ENCODE measurements at regions not wholly inside any gene's neighbourhood (a gene's known extent, or its start where the extent isn't known, plus 50 kb on each side); places are given as distances from the start of the nearest gene placed in this dataset.
"Not testable (repeated sequence)": the region's sequence is repeated elsewhere in the genome, so short reads cannot be mapped to it uniquely, and the experiment has no call there.

DNA sequence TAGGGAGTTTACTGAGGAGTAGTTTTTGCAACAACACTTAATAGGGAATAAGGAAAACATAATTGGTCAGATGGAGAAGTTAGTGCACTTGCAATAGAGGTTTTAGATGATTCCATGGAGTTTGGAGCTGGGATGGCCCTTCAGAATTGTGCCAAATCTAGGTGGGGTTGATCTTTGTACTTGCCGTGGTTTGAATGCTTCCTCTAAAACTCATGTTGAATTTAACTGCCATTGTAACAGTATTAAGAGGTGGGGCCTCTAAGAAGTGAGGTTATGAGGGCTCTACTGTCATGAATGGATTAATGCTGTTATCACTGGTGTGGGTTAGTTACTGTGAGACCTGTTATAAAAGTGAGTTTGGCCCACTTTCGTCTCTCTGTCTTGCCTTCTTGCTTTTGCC is 94.4 kb upstream of the BOD1L1 start:
- no peaks in the 10 kb centered on the region for H3K27me3 Mint-ChIP-seq
- no peaks in the 10 kb centered on the region for H3K4me1 Mint-ChIP-seq
- Histone ChIP-seq H3K36me3 (ENCODE audit: control insufficient read depth, insufficient read depth, low read length) (no peaks in the 10 kb centered on the region), H3K4me3 (ENCODE audit: low read depth, low read length) (no peak overlapping the region), H3K27me3 (ENCODE audit: control insufficient read depth, insufficient read depth, low read length) (no peaks in the 10 kb centered on the region), H3K4me1 (ENCODE audit: control insufficient read depth, insufficient read depth, low read length, poor library complexity, severe bottlenecking) (no peaks in the 10 kb centered on the region), H3K9me3 (ENCODE audit: control insufficient read depth in 2 of 2, low read length in 2 of 2) (no peaks in the 10 kb centered on the region), H3K27ac (ENCODE audit: insufficient read depth, low read length, poor library complexity, severe bottlenecking) (no peak overlapping the region)
- no peaks in the 10 kb centered on the region for H3K36me3 Mint-ChIP-seq
- no peak overlapping the region for H3K4me3 Mint-ChIP-seq
- peaks cover 0 to 5% (median 0%) of the 10 kb centered on the region in 7 donors for H3K9me3 Mint-ChIP-seq
- DNase-seq (no peak), ATAC-seq (ENCODE audit: low read depth in 2 of 2) (no peak)
- H3K27ac Mint-ChIP-seq = no peak overlapping the region

DNA sequence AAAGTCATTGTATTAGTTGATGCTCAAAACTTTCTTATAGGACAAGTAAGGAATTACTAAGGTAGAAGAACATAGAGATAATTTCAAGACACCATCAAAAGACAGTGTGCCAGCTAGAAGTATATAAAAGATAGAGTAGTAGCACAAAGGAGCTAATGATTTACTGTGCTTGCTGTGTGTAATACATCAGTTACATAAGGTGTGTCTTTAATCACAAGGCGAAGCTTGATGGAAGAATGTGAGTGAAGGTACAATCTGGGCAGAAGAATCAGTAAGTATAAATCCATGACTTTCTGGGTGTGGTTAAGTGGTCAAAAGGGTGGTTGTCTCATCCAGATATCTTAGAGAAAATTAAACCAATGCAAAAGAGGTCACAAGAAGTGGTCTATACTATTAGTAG is 95.1 kb upstream of the BOD1L1 start:
- H3K9me3 ChIP-seq (ENCODE audit: control insufficient read depth in 2 of 2, low read length in 2 of 2) = no peaks in the 10 kb centered on the region
- H3K36me3 Mint-ChIP-seq = no peaks in the 10 kb centered on the region
- H3K27me3 ChIP-seq (ENCODE audit: control insufficient read depth, insufficient read depth, low read length) = no peaks in the 10 kb centered on the region

GRCh38 chr4:13728761-13729160 is 101.2 kb upstream of the BOD1L1 start:
- H3K9me3 Mint-ChIP-seq = peaks cover 0 to 2% (median 0%) of the 10 kb centered on the region in 7 donors
- peaks cover 3% of the 10 kb centered on the region for H3K36me3 Mint-ChIP-seq
- H3K27me3 ChIP-seq (ENCODE audit: control insufficient read depth, insufficient read depth, low read length) = no peaks in the 10 kb centered on the region
- no peaks in the 10 kb centered on the region for H3K9me3 ChIP-seq (ENCODE audit: control insufficient read depth in 2 of 2, low read length in 2 of 2)
- no peak overlapping the region for H3K27ac Mint-ChIP-seq
- no peaks in the 10 kb centered on the region for H3K36me3 ChIP-seq (ENCODE audit: control insufficient read depth, insufficient read depth, low read length)
- ATAC-seq (ENCODE audit: low read depth in 2 of 2) = no peak
- no peak overlapping the region for H3K27ac ChIP-seq (ENCODE audit: insufficient read depth, low read length, poor library complexity, severe bottlenecking)
- no peaks in the 10 kb centered on the region for H3K4me1 Mint-ChIP-seq
- H3K4me1 ChIP-seq (ENCODE audit: control insufficient read depth, insufficient read depth, low read length, poor library complexity, severe bottlenecking) = no peaks in the 10 kb centered on the region
- H3K27me3 Mint-ChIP-seq = peaks cover 4% of the 10 kb centered on the region
- DNase-seq = no peak
- H3K4me3 Mint-ChIP-seq = no peak overlapping the region
- H3K4me3 ChIP-seq (ENCODE audit: low read depth, low read length) = no peak overlapping the region

More for the DNA sequence above, 95.1 kb upstream of the BOD1L1 start:
- DNase-seq (no peak), ATAC-seq (ENCODE audit: low read depth in 2 of 2) (no peak)
- no peaks in the 10 kb centered on the region for H3K36me3 ChIP-seq (ENCODE audit: control insufficient read depth, insufficient read depth, low read length)
- no peaks in the 10 kb centered on the region for H3K4me1 ChIP-seq (ENCODE audit: control insufficient read depth, insufficient read depth, low read length, poor library complexity, severe bottlenecking)
- H3K4me3 Mint-ChIP-seq = no peak overlapping the region
- no peak overlapping the region for H3K27ac ChIP-seq (ENCODE audit: insufficient read depth, low read length, poor library complexity, severe bottlenecking)
- H3K4me1 Mint-ChIP-seq = no peaks in the 10 kb centered on the region
- no peak overlapping the region for H3K27ac Mint-ChIP-seq
- peaks cover 0 to 2% (median 0%) of the 10 kb centered on the region in 7 donors for H3K9me3 Mint-ChIP-seq
- no peaks in the 10 kb centered on the region for H3K27me3 Mint-ChIP-seq
- no peak overlapping the region for H3K4me3 ChIP-seq (ENCODE audit: low read depth, low read length)

DNA sequence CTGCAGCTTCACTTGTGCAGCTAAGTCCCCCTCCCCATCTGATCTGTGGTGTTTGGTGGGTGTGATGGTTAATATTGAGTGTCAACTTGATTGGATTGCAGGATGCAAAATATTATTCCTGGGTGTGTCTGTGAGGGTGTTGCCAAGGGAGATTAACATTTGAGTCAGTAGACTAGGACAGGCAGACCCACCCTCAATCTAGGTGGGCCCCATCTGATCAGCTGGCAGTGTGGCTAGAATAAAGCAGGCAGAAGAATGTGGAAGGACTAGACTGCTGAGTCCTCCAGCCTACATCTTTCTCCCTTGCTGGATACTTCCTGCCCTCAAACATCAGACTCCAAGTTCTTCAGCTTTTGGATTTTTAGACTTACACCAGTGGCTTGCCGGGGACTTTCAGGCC is 103.5 kb upstream of the BOD1L1 start:
- peaks cover 3% of the 10 kb centered on the region for H3K36me3 Mint-ChIP-seq
- H3K27me3 Mint-ChIP-seq = peaks cover 4% of the 10 kb centered on the region
- H3K4me3 Mint-ChIP-seq = no peak overlapping the region
- H3K27ac Mint-ChIP-seq = peak overlapping the region in 1 of 3 donors; percentile 62
- Histone ChIP-seq H3K4me1 (ENCODE audit: control insufficient read depth, insufficient read depth, low read length, poor library complexity, severe bottlenecking) (no peaks in the 10 kb centered on the region), H3K9me3 (ENCODE audit: control insufficient read depth in 2 of 2, low read length in 2 of 2) (no peaks in the 10 kb centered on the region), H3K36me3 (ENCODE audit: control insufficient read depth, insufficient read depth, low read length) (no peaks in the 10 kb centered on the region), H3K4me3 (ENCODE audit: low read depth, low read length) (no peak overlapping the region), H3K27me3 (ENCODE audit: control insufficient read depth, insufficient read depth, low read length) (no peaks in the 10 kb centered on the region), H3K27ac (ENCODE audit: insufficient read depth, low read length, poor library complexity, severe bottlenecking) (no peak overlapping the region)
- no peaks in the 10 kb centered on the region for H3K4me1 Mint-ChIP-seq
- peaks cover 0 to 2% (median 0%) of the 10 kb centered on the region in 7 donors for H3K9me3 Mint-ChIP-seq
- ATAC-seq (ENCODE audit: low read depth in 2 of 2) = no peak
- DNase-seq = no peak

DNA sequence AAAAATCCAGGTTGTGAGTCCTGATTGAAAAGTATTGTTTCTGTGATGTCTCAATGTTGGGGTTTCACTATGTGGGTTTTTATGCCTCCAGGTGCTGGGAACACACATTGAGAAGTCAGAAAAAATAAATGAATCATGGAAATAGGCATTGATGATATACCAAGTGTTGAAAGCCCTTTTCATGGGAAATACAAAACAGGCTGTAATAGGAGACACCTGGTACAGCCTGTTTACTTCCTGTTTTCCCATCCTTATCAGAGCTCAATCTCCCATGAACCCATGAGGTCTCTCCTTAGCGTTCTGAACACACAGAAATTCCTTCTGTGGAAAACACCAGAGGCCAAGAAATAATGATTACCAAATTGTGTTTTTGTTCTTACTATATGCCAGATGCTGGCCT is 106.3 kb upstream of the BOD1L1 start:
- Histone ChIP-seq H3K27me3 (ENCODE audit: control insufficient read depth, insufficient read depth, low read length) (no peaks in the 10 kb centered on the region), H3K27ac (ENCODE audit: insufficient read depth, low read length, poor library complexity, severe bottlenecking) (no peak overlapping the region), H3K4me3 (ENCODE audit: low read depth, low read length) (no peak overlapping the region), H3K36me3 (ENCODE audit: control insufficient read depth, insufficient read depth, low read length) (no peaks in the 10 kb centered on the region), H3K9me3 (ENCODE audit: control insufficient read depth in 2 of 2, low read length in 2 of 2) (no peaks in the 10 kb centered on the region), H3K4me1 (ENCODE audit: control insufficient read depth, insufficient read depth, low read length, poor library complexity, severe bottlenecking) (no peaks in the 10 kb centered on the region)
- Mint-ChIP-seq H3K4me1 (no peaks in the 10 kb centered on the region), H3K9me3 (peaks cover 0 to 2% (median 0%) of the 10 kb centered on the region in 7 donors), H3K27ac (no peak overlapping the region), H3K27me3 (peaks cover 4% of the 10 kb centered on the region), H3K4me3 (no peak overlapping the region), H3K36me3 (peaks cover 3% of the 10 kb centered on the region)
- ATAC-seq (ENCODE audit: low read depth in 2 of 2) = no peak
- DNase-seq = no peak

DNA sequence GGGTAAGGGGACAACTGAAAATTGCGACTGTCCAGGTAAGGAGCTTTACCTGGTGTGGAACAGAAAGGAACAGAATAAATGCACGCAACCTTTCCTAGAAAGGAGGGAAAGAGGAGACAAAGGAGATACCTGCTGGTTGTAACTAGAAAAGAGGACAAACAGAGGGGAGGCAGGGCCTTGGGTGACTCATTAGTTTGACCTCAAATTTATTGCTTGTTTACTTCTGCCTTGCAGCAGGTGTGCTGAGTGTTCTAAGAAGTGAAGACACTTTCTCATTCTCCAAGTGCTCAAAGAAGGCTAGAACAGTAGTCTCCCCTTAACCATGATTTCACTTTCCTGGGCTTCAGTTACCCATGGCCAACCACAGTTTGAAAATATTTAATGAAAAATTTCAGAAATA is 123.1 kb upstream of the BOD1L1 start:
- Mint-ChIP-seq H3K9me3 (peaks cover 0 to 8% (median 1%) of the 10 kb centered on the region in 7 donors), H3K27me3 (no peaks in the 10 kb centered on the region), H3K4me3 (no peak overlapping the region), H3K36me3 (no peaks in the 10 kb centered on the region), H3K27ac (no peak overlapping the region), H3K4me1 (no peaks in the 10 kb centered on the region)
- Histone ChIP-seq H3K27ac (ENCODE audit: insufficient read depth, low read length, poor library complexity, severe bottlenecking) (no peak overlapping the region), H3K36me3 (ENCODE audit: control insufficient read depth, insufficient read depth, low read length) (no peaks in the 10 kb centered on the region), H3K9me3 (ENCODE audit: control insufficient read depth in 2 of 2, low read length in 2 of 2) (no peaks in the 10 kb centered on the region), H3K27me3 (ENCODE audit: control insufficient read depth, insufficient read depth, low read length) (no peaks in the 10 kb centered on the region), H3K4me1 (ENCODE audit: control insufficient read depth, insufficient read depth, low read length, poor library complexity, severe bottlenecking) (no peaks in the 10 kb centered on the region), H3K4me3 (ENCODE audit: low read depth, low read length) (no peak overlapping the region)
- no peak for DNase-seq
- ATAC-seq (ENCODE audit: low read depth in 2 of 2) = no peak

DNA sequence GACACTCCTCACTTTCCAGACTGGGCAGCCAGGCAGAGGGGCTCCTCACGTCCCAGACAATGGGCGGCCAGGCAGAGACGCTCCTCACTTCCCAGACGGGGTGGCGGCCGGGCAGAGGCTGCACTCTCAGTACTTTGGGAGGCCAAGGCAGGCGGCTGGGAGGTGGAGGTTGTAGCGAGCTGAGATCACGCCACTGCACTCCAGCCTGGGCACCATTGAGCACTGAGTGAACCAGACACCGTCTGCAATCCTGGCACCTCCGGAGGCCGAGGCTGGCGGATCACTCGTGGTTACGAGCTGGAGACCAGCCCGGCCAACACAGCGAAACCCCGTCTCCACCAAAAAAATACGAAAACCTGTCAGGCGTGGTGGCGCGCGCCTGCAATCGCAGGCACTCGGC is 134.1 kb upstream of the BOD1L1 start:
- H3K36me3 ChIP-seq (ENCODE audit: control insufficient read depth, insufficient read depth, low read length); H3K4me3 Mint-ChIP-seq; H3K27ac Mint-ChIP-seq; H3K4me1 Mint-ChIP-seq; DNase-seq; H3K27me3 Mint-ChIP-seq; H3K4me3 ChIP-seq (ENCODE audit: low read depth, low read length); H3K36me3 Mint-ChIP-seq; ATAC-seq (ENCODE audit: low read depth in 2 of 2); H3K27me3 ChIP-seq (ENCODE audit: control insufficient read depth, insufficient read depth, low read length); H3K9me3 ChIP-seq (ENCODE audit: control insufficient read depth in 2 of 2, low read length in 2 of 2); H3K27ac ChIP-seq (ENCODE audit: insufficient read depth, low read length, poor library complexity, severe bottlenecking); H3K4me1 ChIP-seq (ENCODE audit: control insufficient read depth, insufficient read depth, low read length, poor library complexity, severe bottlenecking): not testable (repeated sequence)
- H3K9me3 Mint-ChIP-seq = peaks cover 2 to 30% (median 9%) of the 10 kb centered on the region in 7 donors

DNA sequence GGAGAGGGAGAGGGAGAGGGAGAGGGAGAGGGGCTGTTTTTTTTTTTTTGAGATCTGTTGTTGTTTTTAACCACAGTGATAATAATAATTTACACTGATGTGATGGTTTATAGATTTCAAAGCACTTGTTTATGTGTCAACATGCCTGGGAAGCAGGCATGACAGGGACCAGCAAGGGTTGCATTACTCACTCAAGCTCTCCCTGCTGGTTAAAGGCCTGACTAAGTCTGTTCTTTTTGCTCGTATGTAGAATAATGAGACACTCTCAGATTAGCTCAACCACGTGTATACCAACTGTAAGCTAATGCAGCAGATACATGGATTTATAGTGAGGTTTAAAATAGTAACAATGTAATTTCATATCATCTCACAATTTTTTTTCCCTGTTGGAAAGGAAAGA is 134.6 kb upstream of the BOD1L1 start:
- Mint-ChIP-seq H3K9me3 (peaks cover 2 to 24% (median 9%) of the 10 kb centered on the region in 7 donors), H3K4me3 (no peak overlapping the region)
- no peak for ATAC-seq (ENCODE audit: low read depth in 2 of 2)

More for the DNA sequence above, 134.6 kb upstream of the BOD1L1 start:
- no peak overlapping the region for H3K4me3 ChIP-seq (ENCODE audit: low read depth, low read length)
- no peaks in the 10 kb centered on the region for H3K27me3 Mint-ChIP-seq
- H3K36me3 ChIP-seq (ENCODE audit: control insufficient read depth, insufficient read depth, low read length) = no peaks in the 10 kb centered on the region
- no peak overlapping the region for H3K27ac ChIP-seq (ENCODE audit: insufficient read depth, low read length, poor library complexity, severe bottlenecking)
- no peaks in the 10 kb centered on the region for H3K27me3 ChIP-seq (ENCODE audit: control insufficient read depth, insufficient read depth, low read length)
- no peaks in the 10 kb centered on the region for H3K4me1 Mint-ChIP-seq
- no peak for DNase-seq
- H3K9me3 ChIP-seq (ENCODE audit: control insufficient read depth in 2 of 2, low read length in 2 of 2) = peaks cover 0 to 9% of the 10 kb centered on the region in 2 experiments
- H3K36me3 Mint-ChIP-seq = no peaks in the 10 kb centered on the region
- H3K27ac Mint-ChIP-seq = no peak overlapping the region
- no peaks in the 10 kb centered on the region for H3K4me1 ChIP-seq (ENCODE audit: control insufficient read depth, insufficient read depth, low read length, poor library complexity, severe bottlenecking)

Measured in CD4-positive, CD25-positive, alpha-beta regulatory T cell (primary cell).